ENCODE measurements at regions not wholly inside any gene's neighbourhood (a gene's known extent, or its start where the extent isn't known, plus 50 kb on each side); places are given as distances from the start of the nearest gene placed in this dataset.

DNA sequence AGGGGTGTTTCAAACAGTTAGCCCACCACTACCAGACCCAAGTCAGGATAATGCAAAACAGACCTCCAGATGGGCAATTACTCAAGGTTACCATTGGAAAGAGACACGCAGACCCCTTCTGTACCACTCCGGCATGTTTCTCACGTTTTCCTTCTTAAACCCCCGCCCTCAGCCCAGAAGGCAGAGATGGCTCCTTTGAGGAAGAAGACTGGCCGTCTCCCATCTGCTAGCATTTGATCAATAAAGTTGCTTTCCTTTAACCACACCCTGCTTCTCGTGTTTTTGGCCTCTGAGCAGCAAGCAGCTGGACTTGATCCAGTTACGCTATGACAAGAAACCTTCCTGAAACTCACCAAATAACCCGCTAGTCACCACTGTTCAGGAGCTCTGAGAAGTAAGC is 1012.4 kb upstream of the GYPC start:
- TF ChIP-seq FOXM1 (IDR thresholded peaks at IDR 0.05; ENCODE audit: borderline replicate concordance) (no peak), FOXA1 (IDR thresholded peaks at IDR 0.05) (no peak), ELF4 (IDR thresholded peaks at IDR 0.05) (no peak), ARNT (IDR thresholded peaks at IDR 0.05) (no peak), SP1 (IDR thresholded peaks at IDR 0.05) (no peak), CTBP1 (IDR thresholded peaks at IDR 0.05; ENCODE audit: borderline replicate concordance) (no peak), BHLHE40 (IDR thresholded peaks at IDR 0.05; ENCODE audit: borderline replicate concordance) (no peak), HDGF (IDR thresholded peaks at IDR 0.05; ENCODE audit: borderline replicate concordance) (no peak), TARDBP (IDR thresholded peaks at IDR 0.05) (no peak)
- TF ChIP-seq, protein P1, sequence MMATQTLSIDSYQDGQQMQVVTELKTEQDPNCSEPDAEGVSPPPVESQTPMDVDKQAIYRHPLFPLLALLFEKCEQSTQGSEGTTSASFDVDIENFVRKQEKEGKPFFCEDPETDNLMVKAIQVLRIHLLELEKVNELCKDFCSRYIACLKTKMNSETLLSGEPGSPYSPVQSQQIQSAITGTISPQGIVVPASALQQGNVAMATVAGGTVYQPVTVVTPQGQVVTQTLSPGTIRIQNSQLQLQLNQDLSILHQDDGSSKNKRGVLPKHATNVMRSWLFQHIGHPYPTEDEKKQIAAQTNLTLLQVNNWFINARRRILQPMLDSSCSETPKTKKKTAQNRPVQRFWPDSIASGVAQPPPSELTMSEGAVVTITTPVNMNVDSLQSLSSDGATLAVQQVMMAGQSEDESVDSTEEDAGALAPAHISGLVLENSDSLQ (IDR thresholded peaks at IDR 0.05) = no peak

Data from HEK293T (cell line).